Neural progenitor cell (in vitro differentiated cells): ENCODE measurements at regions not wholly inside any gene's neighbourhood (a gene's known extent, or its start where the extent isn't known, plus 50 kb on each side); places are given as distances from the start of the nearest gene placed in this dataset.

Experiments used
- DNase-seq: peaks from one replicate; pipeline ENCODE4 v3.0.0-alpha.2; 2016; ENCODE audit warnings: low spot score
- H2AFZ ChIP-seq: fragments of 200-600 bp; sonication (generic); replicated peaks from 2 replicates; pipeline ENCODE4 v1.6.1; 2016; ENCODE audit warnings: antibody characterized with exemption
- H3F3A ChIP-seq: fragments of 200-600 bp; sonication (generic); 2 replicates; pipeline ENCODE4 v1.6.1; 2016; ENCODE audit warnings: antibody characterized with exemption, low read depth
- H3K27ac ChIP-seq: fragments of 200-600 bp; sonication (generic); 2 replicates; pipeline ENCODE4 v1.5.1; 2016; ENCODE audit warnings: mild to moderate bottlenecking
- H3K27me3 ChIP-seq: fragments of 200-600 bp; sonication (generic); 2 replicates; pipeline ENCODE4 v1.6.1; 2016; ENCODE audit warnings: mild to moderate bottlenecking, moderate library complexity
- H3K36me3 ChIP-seq: fragments of 200-600 bp; sonication (generic); 2 replicates; pipeline ENCODE4 v1.5.1; 2016
- H3K4me1 ChIP-seq: fragments of 200-600 bp; sonication (generic); 2 replicates; pipeline ENCODE4 v1.6.1; 2016; ENCODE audit warnings: mixed run types
- H3K4me2 ChIP-seq: fragments of 200-600 bp; sonication (generic); 2 replicates; pipeline ENCODE4 v1.6.1; 2016
- H3K4me3 ChIP-seq: fragments of 200-600 bp; sonication (generic); 2 replicates; pipeline ENCODE4 v1.5.1; 2016
- H3K79me2 ChIP-seq: fragments of 200-600 bp; sonication (generic); 2 replicates; pipeline ENCODE4 v1.6.1; 2016; ENCODE audit warnings: low read depth
- H3K9ac ChIP-seq: fragments of 200-600 bp; sonication (generic); 2 replicates; pipeline ENCODE4 v1.6.1; 2016
- H3K9me3 ChIP-seq: fragments of 200-600 bp; sonication (generic); 2 replicates; pipeline ENCODE4 v1.5.1; 2016; ENCODE audit warnings: low read depth
- H4K20me1 ChIP-seq: fragments of 200-600 bp; sonication (generic); 2 replicates; pipeline ENCODE4 v1.6.1; 2016; ENCODE audit warnings: low read depth
- H3K27ac Mint-ChIP-seq: 3 replicates; pipeline ENCODE4 v1.8.0; 2021; ENCODE audit warnings: mixed read lengths
- H3K27me3 Mint-ChIP-seq: 2 replicates; pipeline ENCODE4 v1.8.0; 2022; ENCODE audit warnings: low read depth, mild to moderate bottlenecking, inconsistent platforms, moderate library complexity, mixed read lengths; ENCODE audit not compliant: insufficient read depth
- H3K36me3 Mint-ChIP-seq: 3 replicates; pipeline ENCODE4 v1.8.0; 2021; ENCODE audit warnings: mixed read lengths
- H3K4me1 Mint-ChIP-seq: 3 replicates; pipeline ENCODE4 v1.8.0; 2021; ENCODE audit warnings: mixed read lengths
- H3K4me3 Mint-ChIP-seq: 3 replicates; pipeline ENCODE4 v1.8.0; 2021; ENCODE audit warnings: mild to moderate bottlenecking, moderate library complexity, mixed read lengths
- H3K9me3 Mint-ChIP-seq: 3 replicates; pipeline ENCODE4 v1.8.0; 2020; ENCODE audit warnings: mixed read lengths
- CTCF ChIP-seq: fragments of 200-600 bp; sonication (generic); IDR thresholded peaks from 2 replicates; pipeline ENCODE4 v1.5.1; 2017; ENCODE audit warnings: antibody characterized with exemption, mild to moderate bottlenecking
- EZH2 ChIP-seq: fragments of 200-600 bp; sonication (generic); IDR thresholded peaks from 2 replicates; pipeline ENCODE4 v1.6.1; 2017; ENCODE audit warnings: antibody characterized with exemption, mild to moderate bottlenecking, moderate library complexity
- EZH2phosphoT487 ChIP-seq: fragments of 200-600 bp; sonication (generic); IDR thresholded peaks from 2 replicates; pipeline ENCODE4 v1.6.1; 2017; ENCODE audit warnings: antibody characterized with exemption

GRCh38 chr14:101325319-101325718 is 236.0 kb upstream of the DIO3 start:
- Histone ChIP-seq H3K27me3 (no peaks in the 10 kb centered on the region), H2AFZ (no peak overlapping the region), H3K36me3 (no peaks in the 10 kb centered on the region), H3K27ac (no peak overlapping the region), H3F3A (no peaks in the 10 kb centered on the region), H3K9ac (no peak overlapping the region), H3K4me2 (no peak overlapping the region), H3K4me3 (no peak overlapping the region), H4K20me1 (no peaks in the 10 kb centered on the region), H3K9me3 (no peaks in the 10 kb centered on the region), H3K79me2 (no peaks in the 10 kb centered on the region), H3K4me1 (no peaks in the 10 kb centered on the region)
- TF ChIP-seq EZH2 (no peak), EZH2phosphoT487 (no peak), CTCF (no peak)
- no peak overlapping the region for H3K27ac Mint-ChIP-seq
- peaks cover 20% of the 10 kb centered on the region for H3K4me1 Mint-ChIP-seq
- H3K4me3 Mint-ChIP-seq: no peak overlapping the region
- peaks cover 9% of the 10 kb centered on the region for H3K27me3 Mint-ChIP-seq
- peaks cover 20% of the 10 kb centered on the region for H3K9me3 Mint-ChIP-seq
- no peak for DNase-seq
- peaks cover 5% of the 10 kb centered on the region for H3K36me3 Mint-ChIP-seq

GRCh38 chr14:101328412-101329028 is 232.8 kb upstream of the DIO3 start:
- TF ChIP-seq EZH2 (no peak), EZH2phosphoT487 (no peak), CTCF (no peak)
- H3F3A ChIP-seq: no peaks in the 10 kb centered on the region
- H2AFZ ChIP-seq: no peak overlapping the region
- DNase-seq: no peak
- Mint-ChIP-seq H3K4me1 (peaks cover 17% of the 10 kb centered on the region), H3K27me3 (peaks cover 24% of the 10 kb centered on the region), H3K36me3 (peaks cover 5% of the 10 kb centered on the region), H3K9me3 (peaks cover 18% of the 10 kb centered on the region), H3K27ac (no peak overlapping the region), H3K4me3 (no peak overlapping the region)
- H3K9me3 ChIP-seq: no peaks in the 10 kb centered on the region
- no peak overlapping the region for H3K4me2 ChIP-seq
- no peaks in the 10 kb centered on the region for H4K20me1 ChIP-seq
- H3K4me1 ChIP-seq: no peaks in the 10 kb centered on the region
- H3K27me3 ChIP-seq: no peaks in the 10 kb centered on the region
- no peak overlapping the region for H3K9ac ChIP-seq
- no peak overlapping the region for H3K4me3 ChIP-seq
- no peaks in the 10 kb centered on the region for H3K79me2 ChIP-seq
- no peaks in the 10 kb centered on the region for H3K36me3 ChIP-seq
- H3K27ac ChIP-seq: no peak overlapping the region

GRCh38 chr14:101330416-101331140 is 230.7 kb upstream of the DIO3 start:
- DNase-seq: no peak
- H4K20me1 ChIP-seq: no peaks in the 10 kb centered on the region
- no peak overlapping the region for H3K27ac ChIP-seq
- Mint-ChIP-seq H3K27ac (no peak overlapping the region), H3K4me1 (peaks cover 35% of the 10 kb centered on the region), H3K4me3 (no peak overlapping the region), H3K9me3 (peaks cover 5% of the 10 kb centered on the region), H3K36me3 (peaks cover 2% of the 10 kb centered on the region), H3K27me3 (peaks cover 30% of the 10 kb centered on the region)
- no peaks in the 10 kb centered on the region for H3K27me3 ChIP-seq
- H3K36me3 ChIP-seq: no peaks in the 10 kb centered on the region
- H3K4me3 ChIP-seq: no peak overlapping the region
- peaks cover 20% of the 10 kb centered on the region for H3F3A ChIP-seq
- H2AFZ ChIP-seq: no peak overlapping the region
- TF ChIP-seq EZH2phosphoT487 (no peak), EZH2 (no peak), CTCF (no peak)
- H3K4me2 ChIP-seq: no peak overlapping the region
- peaks cover 20% of the 10 kb centered on the region for H3K4me1 ChIP-seq
- no peaks in the 10 kb centered on the region for H3K9me3 ChIP-seq
- H3K9ac ChIP-seq: no peak overlapping the region
- H3K79me2 ChIP-seq: no peaks in the 10 kb centered on the region
